Loucy (cell line): ENCODE measurements at regions not wholly inside any gene's neighbourhood (a gene's known extent, or its start where the extent isn't known, plus 50 kb on each side); places are given as distances from the start of the nearest gene placed in this dataset.

Experiments used
- H2AFZ ChIP-seq: fragments of 200-600 bp; sonication (generic); 2 replicates; pipeline ENCODE4 v1.6.0; 2016; ENCODE audit warnings: antibody characterized with exemption, mild to moderate bottlenecking, low read length, moderate library complexity
- H3F3A ChIP-seq: fragments of 200-600 bp; 2 replicates; pipeline ENCODE4 v1.6.0; 2016; ENCODE audit warnings: antibody characterized with exemption, low read depth, mild to moderate bottlenecking
- H3K27me3 ChIP-seq: fragments of 200-600 bp; sonication (generic); 2 replicates; pipeline ENCODE4 v1.6.1; 2014; ENCODE audit warnings: low read length, mild to moderate bottlenecking; ENCODE audit not compliant: insufficient read depth, poor library complexity, severe bottlenecking
- H3K36me3 ChIP-seq: fragments of 200-600 bp; sonication (generic); 2 replicates; pipeline ENCODE4 v1.6.1; 2016; ENCODE audit warnings: low read length; ENCODE audit not compliant: insufficient read depth
- H3K4me1 ChIP-seq: fragments of 200-600 bp; sonication (generic); 2 replicates; pipeline ENCODE4 v1.5.1; 2014; ENCODE audit warnings: low read length, mild to moderate bottlenecking; ENCODE audit not compliant: insufficient read depth, poor library complexity, severe bottlenecking
- H3K4me2 ChIP-seq: fragments of 200-600 bp; sonication (generic); 2 replicates; pipeline ENCODE4 v1.6.0; 2014; ENCODE audit warnings: antibody characterized with exemption, low read length, low read depth, mild to moderate bottlenecking; ENCODE audit not compliant: poor library complexity, severe bottlenecking
- H3K4me3 ChIP-seq: fragments of 200-600 bp; sonication (generic); 2 replicates; pipeline ENCODE4 v1.5.1; 2014; ENCODE audit warnings: low read length, mild to moderate bottlenecking, mixed read lengths; ENCODE audit not compliant: poor library complexity, severe bottlenecking
- H3K79me2 ChIP-seq: fragments of 200-600 bp; sonication (generic); 2 replicates; pipeline ENCODE4 v1.6.1; 2014; ENCODE audit warnings: low read length; ENCODE audit not compliant: insufficient read depth
- H3K9ac ChIP-seq: fragments of 200-600 bp; sonication (generic); 2 replicates; pipeline ENCODE4 v1.6.0; 2014; ENCODE audit warnings: mild to moderate bottlenecking, low read depth, low read length, moderate library complexity; ENCODE audit not compliant: poor library complexity, severe bottlenecking
- H3K9me2 ChIP-seq: fragments of 200-600 bp; sonication (generic); replicated peaks from 2 replicates; pipeline ENCODE4 v1.6.1; 2016; ENCODE audit warnings: low read depth, low read length, mixed read lengths
- H3K9me3 ChIP-seq: fragments of 200-600 bp; sonication (generic); 2 replicates; pipeline ENCODE4 v1.6.1; 2014; ENCODE audit warnings: mild to moderate bottlenecking, antibody characterized with exemption, low read length, low read depth; ENCODE audit not compliant: insufficient read depth
- H4K20me1 ChIP-seq: fragments of 200-600 bp; sonication (generic); 2 replicates; pipeline ENCODE4 v1.6.0; 2014; ENCODE audit warnings: antibody characterized with exemption, low read length, mild to moderate bottlenecking; ENCODE audit not compliant: insufficient read depth, poor library complexity, severe bottlenecking
- EZH2phosphoT487 ChIP-seq: fragments of 200-600 bp; IDR thresholded peaks from 2 replicates; pipeline ENCODE4 v1.6.1; 2018; ENCODE audit warnings: antibody characterized with exemption, mild to moderate bottlenecking, moderate library complexity, borderline replicate concordance
- TF ChIP-seq, protein P1 (sequence below): fragments of 200-600 bp; sonication (generic); conservative IDR thresholded peaks from 2 replicates; pipeline ENCODE4 v1.5.1; 2014; ENCODE audit warnings: mild to moderate bottlenecking, antibody characterized with exemption, low read length

- Histone ChIP-seq H3K36me3 (no peaks in the 10 kb centered on the region), H3K9me2 (no peaks in the 10 kb centered on the region), H3K4me3 (no peak overlapping the region), H3K79me2 (no peaks in the 10 kb centered on the region), H3F3A (no peaks in the 10 kb centered on the region), H2AFZ (no peak overlapping the region), H3K4me2 (no peak overlapping the region), H3K9me3 (no peaks in the 10 kb centered on the region), H3K27me3 (no peaks in the 10 kb centered on the region), H3K9ac (no peak overlapping the region), H3K4me1 (peaks cover 6% of the 10 kb centered on the region), H4K20me1 (no peaks in the 10 kb centered on the region)
- TF ChIP-seq, protein P1, sequence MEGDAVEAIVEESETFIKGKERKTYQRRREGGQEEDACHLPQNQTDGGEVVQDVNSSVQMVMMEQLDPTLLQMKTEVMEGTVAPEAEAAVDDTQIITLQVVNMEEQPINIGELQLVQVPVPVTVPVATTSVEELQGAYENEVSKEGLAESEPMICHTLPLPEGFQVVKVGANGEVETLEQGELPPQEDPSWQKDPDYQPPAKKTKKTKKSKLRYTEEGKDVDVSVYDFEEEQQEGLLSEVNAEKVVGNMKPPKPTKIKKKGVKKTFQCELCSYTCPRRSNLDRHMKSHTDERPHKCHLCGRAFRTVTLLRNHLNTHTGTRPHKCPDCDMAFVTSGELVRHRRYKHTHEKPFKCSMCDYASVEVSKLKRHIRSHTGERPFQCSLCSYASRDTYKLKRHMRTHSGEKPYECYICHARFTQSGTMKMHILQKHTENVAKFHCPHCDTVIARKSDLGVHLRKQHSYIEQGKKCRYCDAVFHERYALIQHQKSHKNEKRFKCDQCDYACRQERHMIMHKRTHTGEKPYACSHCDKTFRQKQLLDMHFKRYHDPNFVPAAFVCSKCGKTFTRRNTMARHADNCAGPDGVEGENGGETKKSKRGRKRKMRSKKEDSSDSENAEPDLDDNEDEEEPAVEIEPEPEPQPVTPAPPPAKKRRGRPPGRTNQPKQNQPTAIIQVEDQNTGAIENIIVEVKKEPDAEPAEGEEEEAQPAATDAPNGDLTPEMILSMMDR: no peak
- TF ChIP-seq EZH2phosphoT487: no peak
These were observed 129.9 kb upstream of the ZRANB2 start for GRCh38 chr1:71210718-71211117.

DNA sequence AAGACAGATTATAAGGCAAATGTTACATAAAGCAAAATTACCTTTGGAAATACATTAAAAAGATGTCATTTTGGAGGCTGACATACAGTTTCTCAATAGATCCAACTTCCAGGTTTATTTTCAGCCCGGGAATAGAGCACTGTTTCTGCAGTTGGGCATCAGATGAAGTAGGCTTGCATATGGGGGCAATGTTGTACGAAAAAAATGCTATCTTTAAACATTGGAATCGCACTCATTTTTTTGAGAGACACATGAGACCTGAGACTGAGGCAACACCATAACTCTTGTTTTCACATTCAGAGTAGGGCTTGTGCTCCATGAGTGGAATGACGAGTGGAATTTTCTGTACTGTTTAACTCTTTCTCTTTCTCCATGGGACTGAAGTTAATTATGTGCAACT lies 122.4 kb upstream of the ZRANB2 start:
- Histone ChIP-seq H3K4me3 (no peak overlapping the region), H3K9me2 (no peaks in the 10 kb centered on the region), H3K9ac (no peak overlapping the region), H4K20me1 (no peaks in the 10 kb centered on the region), H3K4me2 (no peak overlapping the region), H3K9me3 (no peaks in the 10 kb centered on the region), H3K27me3 (no peaks in the 10 kb centered on the region), H3K79me2 (no peaks in the 10 kb centered on the region), H2AFZ (no peak overlapping the region), H3F3A (no peaks in the 10 kb centered on the region), H3K4me1 (peaks cover 10% of the 10 kb centered on the region), H3K36me3 (no peaks in the 10 kb centered on the region)
- TF ChIP-seq, protein P1: no peak
- TF ChIP-seq EZH2phosphoT487: no peak

DNA sequence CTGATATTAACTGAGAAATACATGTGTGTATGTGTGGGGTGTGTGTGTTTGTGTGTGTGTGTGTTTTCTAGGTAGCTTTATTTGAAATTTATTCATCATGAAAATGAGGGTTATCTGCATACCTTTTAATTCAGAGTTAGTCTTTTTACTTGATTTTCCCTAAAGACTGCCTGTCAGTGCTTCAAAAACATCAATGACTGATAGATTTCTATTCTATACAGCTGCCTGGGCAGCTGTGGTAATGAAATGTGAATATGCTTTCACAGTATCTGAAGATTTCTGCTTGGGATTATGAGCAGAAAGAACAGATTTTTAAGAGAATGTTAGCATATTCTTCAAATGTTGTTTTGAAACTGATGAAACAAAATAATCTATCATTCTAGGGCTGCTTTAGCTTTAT lies 119.7 kb upstream of the ZRANB2 start:
- H3K4me2 ChIP-seq: no peak overlapping the region
- H3K27me3 ChIP-seq: no peaks in the 10 kb centered on the region
- H2AFZ ChIP-seq: no peak overlapping the region
- no peaks in the 10 kb centered on the region for H3K36me3 ChIP-seq
- H3F3A ChIP-seq: no peaks in the 10 kb centered on the region
- no peak overlapping the region for H3K4me3 ChIP-seq
- no peaks in the 10 kb centered on the region for H4K20me1 ChIP-seq
- no peaks in the 10 kb centered on the region for H3K9me2 ChIP-seq
- TF ChIP-seq EZH2phosphoT487: no peak
- TF ChIP-seq, protein P1: no peak
- no peak overlapping the region for H3K9ac ChIP-seq
- H3K79me2 ChIP-seq: no peaks in the 10 kb centered on the region
- H3K9me3 ChIP-seq: no peaks in the 10 kb centered on the region
- peaks cover 2% of the 10 kb centered on the region for H3K4me1 ChIP-seq
